ENCODE measurements at regions not wholly inside any gene's neighbourhood (a gene's known extent, or its start where the extent isn't known, plus 50 kb on each side); places are given as distances from the start of the nearest gene placed in this dataset.

DNA sequence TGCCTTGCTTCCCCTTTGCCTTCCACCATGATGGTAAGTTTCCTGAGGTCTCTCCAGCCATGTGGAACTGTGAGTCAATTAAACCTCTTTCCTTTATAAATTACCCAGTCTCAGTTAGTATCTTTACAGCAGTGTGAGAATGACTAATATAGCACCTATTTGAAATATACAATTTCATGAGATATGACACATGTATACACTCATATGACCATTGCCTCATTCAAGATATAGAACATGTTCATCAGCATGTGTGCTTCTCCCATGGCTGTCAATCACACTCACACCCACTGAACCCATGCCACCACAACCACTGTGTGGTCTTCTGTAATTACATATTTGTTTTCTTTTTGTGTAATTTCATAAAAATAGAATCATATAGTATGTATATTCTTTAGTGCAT lies 599.5 kb upstream of the EPHA6 start:
- no peak overlapping the region for H3K4me3 ChIP-seq (ENCODE audit: low read depth, low read length)
- no peak for DNase-seq (ENCODE audit: low read depth, low spot score)
- TF ChIP-seq CTCF (IDR thresholded peaks at IDR 0.05; ENCODE audit: insufficient read depth, low read length, missing control alignments) = no peak
- ChIA-PET CTCF (no interaction called here), POLR2A (no interaction called here)

GRCh38 chr3:96225494-96225893 lies 588.9 kb upstream of the EPHA6 start:
- ChIA-PET CTCF (no interaction called here), POLR2A (no interaction called here)
- no peak overlapping the region for H3K4me3 ChIP-seq (ENCODE audit: low read depth, low read length)
- TF ChIP-seq CTCF (IDR thresholded peaks at IDR 0.05; ENCODE audit: insufficient read depth, low read length, missing control alignments) = no peak
- DNase-seq (ENCODE audit: low read depth, low spot score) = no peak

- CTCF ChIA-PET = no interaction called here
These were observed 580.7 kb upstream of the EPHA6 start for GRCh38 chr3:96233679-96234078.

GRCh38 chr3:96236522-96236921 lies 577.9 kb upstream of the EPHA6 start:
- no peak for TF ChIP-seq CTCF (IDR thresholded peaks at IDR 0.05; ENCODE audit: insufficient read depth, low read length, missing control alignments)
- CTCF ChIA-PET = no interaction called here
- no peak for DNase-seq (ENCODE audit: low read depth, low spot score)
- no peak overlapping the region for H3K4me3 ChIP-seq (ENCODE audit: low read depth, low read length)
- POLR2A ChIA-PET = no interaction called here

More at GRCh38 chr3:96233679-96234078, 580.7 kb upstream of the EPHA6 start:
- H3K4me3 ChIP-seq (ENCODE audit: low read depth, low read length) = no peak overlapping the region
- POLR2A ChIA-PET = no interaction called here
- TF ChIP-seq CTCF (IDR thresholded peaks at IDR 0.05; ENCODE audit: insufficient read depth, low read length, missing control alignments) = no peak
- no peak for DNase-seq (ENCODE audit: low read depth, low spot score)

- TF ChIP-seq CTCF (IDR thresholded peaks at IDR 0.05; ENCODE audit: insufficient read depth, low read length, missing control alignments) = no peak
- H3K4me3 ChIP-seq (ENCODE audit: low read depth, low read length) = no peak overlapping the region
- ChIA-PET CTCF (no interaction called here), POLR2A (no interaction called here)
- no peak for DNase-seq (ENCODE audit: low read depth, low spot score)
These were observed 555.1 kb upstream of the EPHA6 start for GRCh38 chr3:96259299-96259698.

DNA sequence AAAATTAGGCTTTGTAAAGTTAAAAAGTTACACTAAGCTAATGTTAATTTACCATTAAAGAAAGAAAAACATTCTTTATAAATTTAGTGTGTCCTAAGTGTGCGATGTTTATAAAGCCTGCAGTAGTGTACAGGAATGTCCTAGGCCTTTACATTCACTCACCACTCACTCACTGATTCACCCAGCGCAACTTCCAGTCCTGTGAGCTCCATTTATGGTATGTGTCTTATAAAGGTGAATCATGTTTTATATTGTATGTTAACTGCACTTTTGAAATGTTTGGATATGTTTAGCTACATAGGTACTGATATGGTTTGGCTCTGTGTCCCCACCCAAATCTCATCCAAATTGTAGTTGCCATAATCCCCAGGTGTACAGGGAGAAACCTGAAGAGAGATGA lies 549.7 kb upstream of the EPHA6 start:
- CTCF ChIA-PET = no interaction called here
- no peak for DNase-seq (ENCODE audit: low read depth, low spot score)
- POLR2A ChIA-PET = no interaction called here
- no peak for TF ChIP-seq CTCF (IDR thresholded peaks at IDR 0.05; ENCODE audit: insufficient read depth, low read length, missing control alignments)
- no peak overlapping the region for H3K4me3 ChIP-seq (ENCODE audit: low read depth, low read length)
